H9 (cell line): ENCODE measurements at regions not wholly inside any gene's neighbourhood (a gene's known extent, or its start where the extent isn't known, plus 50 kb on each side); places are given as distances from the start of the nearest gene placed in this dataset.

Experiments used
- DNase-seq: peaks from one replicate; pipeline ENCODE4 v3.0.0-alpha.2; 2017
- H2AFZ ChIP-seq: one replicate; pipeline ENCODE4 v1.6.1; 2013; ENCODE audit warnings: mild to moderate bottlenecking, low read length, control low read depth, moderate library complexity
- H2AK5ac ChIP-seq: 2 replicates; pipeline ENCODE4 v1.6.1; 2013; ENCODE audit warnings: low read length, control low read depth, mixed read lengths; ENCODE audit not compliant: insufficient read length
- H2BK120ac ChIP-seq: one replicate; pipeline ENCODE4 v1.6.1; 2013; ENCODE audit warnings: low read depth, mild to moderate bottlenecking, low read length, control low read depth, inconsistent platforms; ENCODE audit not compliant: poor library complexity, severe bottlenecking
- H2BK12ac ChIP-seq: 2 replicates; pipeline ENCODE4 v1.6.1; 2013; ENCODE audit warnings: low read length, control low read depth, mixed read lengths, low read depth; ENCODE audit not compliant: insufficient read length
- H2BK15ac ChIP-seq: 2 replicates; pipeline ENCODE4 v1.6.1; 2013; ENCODE audit warnings: low read depth, low read length, control low read depth
- H2BK20ac ChIP-seq: one replicate; pipeline ENCODE4 v1.6.1; 2013; ENCODE audit warnings: low read depth, mild to moderate bottlenecking, low read length, control low read depth, inconsistent platforms; ENCODE audit not compliant: poor library complexity, severe bottlenecking
- H2BK5ac ChIP-seq: 2 replicates; pipeline ENCODE4 v1.6.1; 2013; ENCODE audit warnings: low read length, control low read depth, mixed read lengths; ENCODE audit not compliant: insufficient read length
- H3K14ac ChIP-seq: 2 replicates; pipeline ENCODE4 v1.6.1; 2013; ENCODE audit warnings: low read length, control low read depth; ENCODE audit not compliant: insufficient read depth
- H3K18ac ChIP-seq: 2 replicates; pipeline ENCODE4 v1.6.1; 2013; ENCODE audit warnings: low read depth, mild to moderate bottlenecking, mixed read lengths, low read length, control low read depth; ENCODE audit not compliant: insufficient read length
- H3K23ac ChIP-seq: 2 replicates; pipeline ENCODE4 v1.6.1; 2013; ENCODE audit warnings: low read length, control low read depth, mixed read lengths, low read depth; ENCODE audit not compliant: insufficient read length
- H3K23me2 ChIP-seq: 2 replicates; pipeline ENCODE4 v1.6.1; 2013; ENCODE audit warnings: low read depth, mild to moderate bottlenecking, mixed read lengths, low read length, control low read depth; ENCODE audit not compliant: insufficient read length, poor library complexity, severe bottlenecking
- H3K27ac ChIP-seq: 2 replicates; pipeline ENCODE4 v1.5.1; 2013; ENCODE audit warnings: low read length, control low read depth, mixed read lengths, low read depth; ENCODE audit not compliant: insufficient read length
- H3K27me3 ChIP-seq: 2 replicates; pipeline ENCODE4 v1.6.1; 2013; ENCODE audit warnings: low read length, control low read depth, inconsistent platforms; ENCODE audit not compliant: insufficient read depth
- H3K4ac ChIP-seq: 2 replicates; pipeline ENCODE4 v1.6.1; 2013; ENCODE audit warnings: low read depth, mild to moderate bottlenecking, control low read depth, inconsistent platforms, low read length, moderate library complexity
- H3K4me1 ChIP-seq: 2 replicates; pipeline ENCODE4 v1.6.1; 2013; ENCODE audit warnings: low read length, control low read depth, inconsistent platforms; ENCODE audit not compliant: insufficient read depth
- H3K4me2 ChIP-seq: 2 replicates; pipeline ENCODE4 v1.6.1; 2013; ENCODE audit warnings: low read length, control low read depth, mixed read lengths; ENCODE audit not compliant: insufficient read length, insufficient read depth
- H3K56ac ChIP-seq: 2 replicates; pipeline ENCODE4 v1.6.1; 2013; ENCODE audit warnings: low read depth, mild to moderate bottlenecking, mixed read lengths, low read length, control low read depth; ENCODE audit not compliant: insufficient read length
- H3K79me1 ChIP-seq: 2 replicates; pipeline ENCODE4 v1.6.1; 2013; ENCODE audit warnings: low read depth, mild to moderate bottlenecking, moderate library complexity, low read length, control low read depth, inconsistent platforms; ENCODE audit not compliant: insufficient read depth, poor library complexity, severe bottlenecking
- H3K79me2 ChIP-seq: 2 replicates; pipeline ENCODE4 v1.6.1; 2013; ENCODE audit warnings: low read length, control low read depth, inconsistent platforms; ENCODE audit not compliant: insufficient read depth
- H3K9ac ChIP-seq: 2 replicates; pipeline ENCODE4 v1.6.1; 2013; ENCODE audit warnings: low read length, control low read depth, mixed read lengths; ENCODE audit not compliant: insufficient read length; ENCODE audit errors: extremely low read depth
- H3K9me3 ChIP-seq: one replicate; pipeline ENCODE4 v1.6.1; 2013; ENCODE audit warnings: low read depth, low read length, inconsistent platforms; ENCODE audit not compliant: control insufficient read depth
- H3T11ph ChIP-seq: one replicate; pipeline ENCODE4 v1.6.1; 2013; ENCODE audit warnings: mild to moderate bottlenecking, low read length, control low read depth, inconsistent platforms
- H4K20me1 ChIP-seq: one replicate; pipeline ENCODE4 v1.6.1; 2013; ENCODE audit not compliant: control insufficient read depth, insufficient read length, insufficient read depth
- H4K5ac ChIP-seq: 2 replicates; pipeline ENCODE4 v1.6.1; 2013; ENCODE audit warnings: low read depth, mild to moderate bottlenecking, mixed read lengths, low read length, control low read depth; ENCODE audit not compliant: insufficient read length
- H4K8ac ChIP-seq: replicated peaks from 2 replicates; pipeline ENCODE4 v1.6.1; 2013; ENCODE audit warnings: low read length, control low read depth, mixed read lengths, low read depth; ENCODE audit not compliant: insufficient read length
- H4K91ac ChIP-seq: 2 replicates; pipeline ENCODE4 v1.6.1; 2013; ENCODE audit warnings: low read depth, mild to moderate bottlenecking, moderate library complexity, mixed read lengths, low read length, control low read depth; ENCODE audit not compliant: insufficient read length
- H3K27ac Mint-ChIP-seq, 3 experiments: 2 replicates in 2 of 3; 3 replicates in 1 of 3; pipeline ENCODE4 v1.8.0; 2020 to 2021; ENCODE audit warnings: mixed read lengths in 3 of 3, mild to moderate bottlenecking in 1 of 3, moderate library complexity in 1 of 3
- H3K27me3 Mint-ChIP-seq: 2 replicates; pipeline ENCODE4 v1.8.0; 2021; ENCODE audit warnings: low read depth, mild to moderate bottlenecking, moderate library complexity, mixed read lengths
- H3K36me3 Mint-ChIP-seq, 3 experiments: 2 replicates in 2 of 3; 3 replicates in 1 of 3; pipeline ENCODE4 v1.8.0; 2020 to 2021; ENCODE audit warnings: low read depth in 3 of 3, mixed read lengths in 3 of 3; ENCODE audit not compliant: insufficient read depth in 1 of 3
- H3K4me1 Mint-ChIP-seq, 2 experiments: 2 replicates each; pipeline ENCODE4 v1.8.0; 2020; ENCODE audit warnings: mixed read lengths in 2 of 2
- H3K4me3 Mint-ChIP-seq, 2 experiments: 2 replicates in 1 of 2; 3 replicates in 1 of 2; pipeline ENCODE4 v1.8.0; 2020 to 2021; ENCODE audit warnings: mild to moderate bottlenecking in 2 of 2, mixed read lengths in 2 of 2, moderate library complexity in 1 of 2
- H3K9me3 Mint-ChIP-seq, 2 experiments: 2 replicates in 1 of 2; 3 replicates in 1 of 2; pipeline ENCODE4 v1.8.0; 2020; ENCODE audit warnings: mild to moderate bottlenecking in 2 of 2, mixed read lengths in 2 of 2, moderate library complexity in 1 of 2
- WGBS: extraction: QIAGEN DNeasy Blood & Tissue Kit; methylation state at CpG from one replicate; pipeline ENCODE4 v1.1.7; 2013; ENCODE audit warnings: missing lambda C conversion rate, low lambda C conversion rate, mixed read lengths; ENCODE audit not compliant: insufficient read length; ENCODE audit errors: extremely low coverage; 5-methylcytosine and 5-hydroxymethylcytosine counted together
- TF ChIP-seq, protein P1 (sequence below): fragments of 200-600 bp; sonication (generic); conservative IDR thresholded peaks from 3 replicates; pipeline ENCODE4 v1.8.0; 2021; ENCODE audit warnings: antibody characterized with exemption, mild to moderate bottlenecking

DNA sequence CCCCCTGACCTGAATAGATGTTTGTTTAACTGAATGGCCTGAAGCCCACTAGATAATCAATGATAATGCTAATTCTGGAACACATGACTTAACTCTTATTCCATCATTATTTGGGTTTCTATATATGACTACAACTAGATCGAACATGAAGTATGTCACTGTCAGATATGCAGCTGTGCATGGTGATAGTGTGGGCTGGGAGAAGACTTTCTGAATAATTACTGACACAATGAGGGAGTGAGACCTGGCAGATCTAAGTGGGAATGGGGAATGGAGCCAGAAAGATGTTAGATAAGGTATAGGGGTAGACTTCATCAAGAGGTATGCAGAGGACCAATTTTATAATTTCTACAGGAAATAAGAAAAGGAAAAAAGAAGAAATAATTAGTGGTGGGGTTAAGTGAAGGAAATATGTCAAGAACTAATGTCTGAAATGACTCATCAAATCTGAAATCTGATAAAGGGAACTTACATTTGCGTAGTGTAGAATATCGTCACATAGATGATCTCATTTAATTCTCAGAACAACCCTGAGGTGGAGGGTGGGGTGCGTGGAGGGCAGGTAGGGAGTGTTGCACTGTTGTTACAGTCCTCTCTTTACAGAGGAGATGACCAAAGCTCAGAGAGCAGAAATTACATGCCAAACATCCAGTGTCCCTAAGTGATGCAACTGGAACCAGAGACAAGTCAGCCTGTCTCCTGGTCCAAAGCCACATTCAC lies 68.2 kb upstream of the EED start:
- Histone ChIP-seq H4K20me1 (no peaks in the 10 kb centered on the region), H3K23ac (no peak overlapping the region), H2AK5ac (no peak overlapping the region), H3K56ac (no peak overlapping the region), H2BK20ac (no peak overlapping the region), H3K27ac (no peak overlapping the region), H3K23me2 (no peaks in the 10 kb centered on the region), H3K4ac (no peak overlapping the region), H3K18ac (no peak overlapping the region), H3K4me1 (no peaks in the 10 kb centered on the region), H4K5ac (no peak overlapping the region), H2BK120ac (no peak overlapping the region), H3K14ac (no peak overlapping the region), H3T11ph (no peak overlapping the region), H3K9ac (no peak overlapping the region), H3K9me3 (no peaks in the 10 kb centered on the region), H2BK15ac (no peak overlapping the region), H2BK12ac (no peak overlapping the region), H2AFZ (no peak overlapping the region), H3K27me3 (no peaks in the 10 kb centered on the region), H4K91ac (no peak overlapping the region), H4K8ac (no peak overlapping the region), H3K79me1 (no peaks in the 10 kb centered on the region), H3K79me2 (no peaks in the 10 kb centered on the region), H2BK5ac (no peak overlapping the region), H3K4me2 (no peak overlapping the region)
- no peaks in the 10 kb centered on the region for H3K36me3 Mint-ChIP-seq
- H3K4me3 Mint-ChIP-seq, result no peak overlapping the region
- H3K27me3 Mint-ChIP-seq, result no peaks in the 10 kb centered on the region; the same call in 1 of the 2 replicates
- H3K4me1 Mint-ChIP-seq, result peaks cover 0 to 2% of the 10 kb centered on the region in 2 experiments; a peak in 1 of 4 replicates
- no CpG with 5 or more reads among the region's 4 CpGs for WGBS
- TF ChIP-seq, protein P1, sequence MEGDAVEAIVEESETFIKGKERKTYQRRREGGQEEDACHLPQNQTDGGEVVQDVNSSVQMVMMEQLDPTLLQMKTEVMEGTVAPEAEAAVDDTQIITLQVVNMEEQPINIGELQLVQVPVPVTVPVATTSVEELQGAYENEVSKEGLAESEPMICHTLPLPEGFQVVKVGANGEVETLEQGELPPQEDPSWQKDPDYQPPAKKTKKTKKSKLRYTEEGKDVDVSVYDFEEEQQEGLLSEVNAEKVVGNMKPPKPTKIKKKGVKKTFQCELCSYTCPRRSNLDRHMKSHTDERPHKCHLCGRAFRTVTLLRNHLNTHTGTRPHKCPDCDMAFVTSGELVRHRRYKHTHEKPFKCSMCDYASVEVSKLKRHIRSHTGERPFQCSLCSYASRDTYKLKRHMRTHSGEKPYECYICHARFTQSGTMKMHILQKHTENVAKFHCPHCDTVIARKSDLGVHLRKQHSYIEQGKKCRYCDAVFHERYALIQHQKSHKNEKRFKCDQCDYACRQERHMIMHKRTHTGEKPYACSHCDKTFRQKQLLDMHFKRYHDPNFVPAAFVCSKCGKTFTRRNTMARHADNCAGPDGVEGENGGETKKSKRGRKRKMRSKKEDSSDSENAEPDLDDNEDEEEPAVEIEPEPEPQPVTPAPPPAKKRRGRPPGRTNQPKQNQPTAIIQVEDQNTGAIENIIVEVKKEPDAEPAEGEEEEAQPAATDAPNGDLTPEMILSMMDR, result no peak
- no peaks in the 10 kb centered on the region for H3K9me3 Mint-ChIP-seq
- DNase-seq, result no peak
- no peak overlapping the region for H3K27ac Mint-ChIP-seq
